HL-60 (cell line): ENCODE measurements at regions not wholly inside any gene's neighbourhood (a gene's known extent, or its start where the extent isn't known, plus 50 kb on each side); places are given as distances from the start of the nearest gene placed in this dataset.

Experiments
- DNase-seq, 2 experiments: peaks; one replicate each; pipeline ENCODE4 v3.0.0-alpha.2; 2010 to 2020; ENCODE audit warnings: low read depth in 1 of 2, low spot score in 1 of 2
- H3K27ac ChIP-seq: fragments of 250-450 bp; sonication (Bioruptor Pico); replicated peaks from 2 replicates; pipeline ENCODE4 v1.5.1; 2020; ENCODE audit warnings: mild to moderate bottlenecking, moderate library complexity
- H3K27me3 ChIP-seq: fragments of 250-450 bp; sonication (Bioruptor Pico); 2 replicates; pipeline ENCODE4 v1.5.1; 2021; ENCODE audit warnings: mild to moderate bottlenecking, moderate library complexity; ENCODE audit not compliant: insufficient read depth, poor library complexity, severe bottlenecking
- H3K4me3 ChIP-seq: replicated peaks from 2 replicates; pipeline ENCODE4 v1.5.1; 2011; ENCODE audit warnings: mild to moderate bottlenecking, control low read depth, low read length; ENCODE audit not compliant: insufficient read depth
- CTCF ChIP-seq: IDR thresholded peaks from one replicate; pipeline ENCODE4 v1.5.1; 2011; ENCODE audit warnings: low read length, control low read depth, inconsistent platforms; ENCODE audit not compliant: insufficient read depth
- GABPA ChIP-seq: IDR thresholded peaks from 2 replicates; pipeline ENCODE4 v1.6.1; 2012; ENCODE audit warnings: low read depth
- POLR2AphosphoS5 ChIP-seq: IDR thresholded peaks from 2 replicates; pipeline ENCODE4 v1.6.1; 2012; ENCODE audit warnings: low read depth
- REST ChIP-seq: IDR thresholded peaks from 2 replicates; pipeline ENCODE4 v1.6.1; 2012; ENCODE audit warnings: low read depth; ENCODE audit not compliant: insufficient replicate concordance
- SPI1 ChIP-seq: IDR thresholded peaks from 2 replicates; pipeline ENCODE4 v1.6.1; 2012; ENCODE audit warnings: low read depth, mild to moderate bottlenecking, borderline replicate concordance

GRCh38 chr3:16070707-16071106 is 103.8 kb upstream of the GALNT15 start:
- Histone ChIP-seq H3K27me3 (no peaks in the 10 kb centered on the region), H3K27ac (no peak overlapping the region), H3K4me3 (no peak overlapping the region)
- no peak for DNase-seq
- TF ChIP-seq POLR2AphosphoS5 (no peak), GABPA (no peak), REST (no peak), CTCF (no peak), SPI1 (no peak)

GRCh38 chr3:16071206-16071605 is 103.3 kb upstream of the GALNT15 start:
- Histone ChIP-seq H3K27ac (no peak overlapping the region), H3K27me3 (no peaks in the 10 kb centered on the region), H3K4me3 (no peak overlapping the region)
- TF ChIP-seq GABPA: no peak
- TF ChIP-seq SPI1: no peak
- TF ChIP-seq CTCF: no peak
- no peak for TF ChIP-seq REST
- no peak for TF ChIP-seq POLR2AphosphoS5
- DNase-seq: no peak

- no peak for DNase-seq
- H3K27me3 ChIP-seq: no peaks in the 10 kb centered on the region
- no peak overlapping the region for H3K4me3 ChIP-seq
- no peak for TF ChIP-seq GABPA
- no peak for TF ChIP-seq POLR2AphosphoS5
- TF ChIP-seq CTCF: no peak
- TF ChIP-seq REST: no peak
- TF ChIP-seq SPI1: no peak
- H3K27ac ChIP-seq: no peak overlapping the region
These were observed 101.9 kb upstream of the GALNT15 start for GRCh38 chr3:16072420-16073110.
